ENCODE measurements at regions not wholly inside any gene's neighbourhood (a gene's known extent, or its start where the extent isn't known, plus 50 kb on each side); places are given as distances from the start of the nearest gene placed in this dataset.

- H3K27ac Mint-ChIP-seq, result no peak overlapping the region
- intact Hi-C loops (cut with micrococcal nuclease), result no loop called here
- H3K9me3 Mint-ChIP-seq, result peaks cover 3% of the 10 kb centered on the region
- no peaks in the 10 kb centered on the region for H3K36me3 Mint-ChIP-seq (ENCODE audit: low read depth)
- ChIA-PET POLR2A (no interaction called here), CTCF (no interaction called here)
- TF ChIP-seq, protein P1, sequence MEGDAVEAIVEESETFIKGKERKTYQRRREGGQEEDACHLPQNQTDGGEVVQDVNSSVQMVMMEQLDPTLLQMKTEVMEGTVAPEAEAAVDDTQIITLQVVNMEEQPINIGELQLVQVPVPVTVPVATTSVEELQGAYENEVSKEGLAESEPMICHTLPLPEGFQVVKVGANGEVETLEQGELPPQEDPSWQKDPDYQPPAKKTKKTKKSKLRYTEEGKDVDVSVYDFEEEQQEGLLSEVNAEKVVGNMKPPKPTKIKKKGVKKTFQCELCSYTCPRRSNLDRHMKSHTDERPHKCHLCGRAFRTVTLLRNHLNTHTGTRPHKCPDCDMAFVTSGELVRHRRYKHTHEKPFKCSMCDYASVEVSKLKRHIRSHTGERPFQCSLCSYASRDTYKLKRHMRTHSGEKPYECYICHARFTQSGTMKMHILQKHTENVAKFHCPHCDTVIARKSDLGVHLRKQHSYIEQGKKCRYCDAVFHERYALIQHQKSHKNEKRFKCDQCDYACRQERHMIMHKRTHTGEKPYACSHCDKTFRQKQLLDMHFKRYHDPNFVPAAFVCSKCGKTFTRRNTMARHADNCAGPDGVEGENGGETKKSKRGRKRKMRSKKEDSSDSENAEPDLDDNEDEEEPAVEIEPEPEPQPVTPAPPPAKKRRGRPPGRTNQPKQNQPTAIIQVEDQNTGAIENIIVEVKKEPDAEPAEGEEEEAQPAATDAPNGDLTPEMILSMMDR (IDR thresholded peaks at IDR 0.05), result no peak
- no peaks in the 10 kb centered on the region for H3K4me1 Mint-ChIP-seq (ENCODE audit: low read depth)
- H3K4me3 Mint-ChIP-seq, result no peak overlapping the region
- H3K27me3 Mint-ChIP-seq, result peaks cover 15% of the 10 kb centered on the region
- DNase-seq, result no peak
- no peak for ATAC-seq
These were observed 302.3 kb downstream of the IRS1 start for GRCh38 chr2:226497146-226497909.

GRCh38 chr2:226496273-226496550 lies 303.4 kb downstream of the IRS1 start:
- Mint-ChIP-seq H3K9me3 (peaks cover 1% of the 10 kb centered on the region), H3K36me3 (ENCODE audit: low read depth) (no peaks in the 10 kb centered on the region), H3K4me3 (no peak overlapping the region), H3K27me3 (peaks cover 15% of the 10 kb centered on the region), H3K4me1 (ENCODE audit: low read depth) (no peaks in the 10 kb centered on the region), H3K27ac (no peak overlapping the region)
- no peak for ATAC-seq
- intact Hi-C loops (cut with micrococcal nuclease), result no loop called here
- TF ChIP-seq, protein P1 (IDR thresholded peaks at IDR 0.05), result no peak
- CTCF ChIA-PET, result no interaction called here
- DNase-seq, result no peak
- POLR2A ChIA-PET, result no interaction called here

GRCh38 chr2:226495466-226496272 lies 304.0 kb downstream of the IRS1 start:
- Mint-ChIP-seq H3K9me3 (peaks cover under 1% of the 10 kb centered on the region), H3K27ac (no peak overlapping the region), H3K27me3 (peaks cover 11% of the 10 kb centered on the region), H3K36me3 (ENCODE audit: low read depth) (no peaks in the 10 kb centered on the region), H3K4me3 (no peak overlapping the region), H3K4me1 (ENCODE audit: low read depth) (no peaks in the 10 kb centered on the region)
- ChIA-PET POLR2A (no interaction called here), CTCF (no interaction called here)
- no peak for ATAC-seq
- no peak for DNase-seq
- TF ChIP-seq, protein P1 (IDR thresholded peaks at IDR 0.05), result no peak
- intact Hi-C loops (cut with micrococcal nuclease), result no loop called here

GRCh38 chr2:226491112-226491511 lies 308.5 kb downstream of the IRS1 start:
- ATAC-seq, result no peak

More at GRCh38 chr2:226491112-226491511, 308.5 kb downstream of the IRS1 start:
- TF ChIP-seq, protein P1 (IDR thresholded peaks at IDR 0.05), result no peak
- H3K27ac Mint-ChIP-seq, result no peak overlapping the region
- no peaks in the 10 kb centered on the region for H3K9me3 Mint-ChIP-seq
- H3K27me3 Mint-ChIP-seq, result peaks cover 10% of the 10 kb centered on the region
- no peak for DNase-seq
- CTCF ChIA-PET, result no interaction called here
- POLR2A ChIA-PET, result no interaction called here
- H3K4me3 Mint-ChIP-seq, result no peak overlapping the region
- no peaks in the 10 kb centered on the region for H3K36me3 Mint-ChIP-seq (ENCODE audit: low read depth)
- intact Hi-C loops (cut with micrococcal nuclease), result no loop called here
- H3K4me1 Mint-ChIP-seq (ENCODE audit: low read depth), result peaks cover 10% of the 10 kb centered on the region
